B cell (primary cell): ENCODE measurements at regions not wholly inside any gene's neighbourhood (a gene's known extent, or its start where the extent isn't known, plus 50 kb on each side); places are given as distances from the start of the nearest gene placed in this dataset.

Source experiments
- EZH2 ChIP-seq: IDR thresholded peaks from 2 replicates; pipeline ENCODE4 v1.6.1; 2012; ENCODE audit warnings: borderline replicate concordance, low read depth, mild to moderate bottlenecking, moderate library complexity, low read length; ENCODE audit not compliant: insufficient read depth, poor library complexity, severe bottlenecking
- TF ChIP-seq, protein P1 (sequence below): fragments of 200-600 bp; IDR thresholded peaks from one replicate; pipeline ENCODE4 v1.8.0; 2022; ENCODE audit warnings: antibody characterized with exemption, mild to moderate bottlenecking

DNA sequence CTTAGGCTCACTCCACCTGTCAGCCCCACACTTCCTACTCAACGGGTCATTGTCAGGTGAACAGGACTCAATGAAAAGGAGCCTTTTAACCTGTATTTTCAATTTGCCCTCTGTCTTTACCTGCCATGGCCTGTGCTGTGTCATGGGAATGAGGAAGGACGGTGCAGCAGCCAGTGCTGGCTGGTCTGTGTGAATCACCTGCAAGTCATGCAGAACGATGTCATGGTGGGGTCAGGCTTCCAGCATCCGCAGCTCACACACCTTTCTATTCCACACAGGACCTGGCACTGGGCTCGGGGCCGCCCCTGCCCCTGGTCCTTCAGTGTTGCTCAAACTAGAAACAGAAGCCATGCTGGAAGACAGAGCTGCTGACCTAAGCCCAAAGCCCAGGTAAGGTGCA, 188.7 kb upstream of the GMDS start:
- TF ChIP-seq, protein P1, sequence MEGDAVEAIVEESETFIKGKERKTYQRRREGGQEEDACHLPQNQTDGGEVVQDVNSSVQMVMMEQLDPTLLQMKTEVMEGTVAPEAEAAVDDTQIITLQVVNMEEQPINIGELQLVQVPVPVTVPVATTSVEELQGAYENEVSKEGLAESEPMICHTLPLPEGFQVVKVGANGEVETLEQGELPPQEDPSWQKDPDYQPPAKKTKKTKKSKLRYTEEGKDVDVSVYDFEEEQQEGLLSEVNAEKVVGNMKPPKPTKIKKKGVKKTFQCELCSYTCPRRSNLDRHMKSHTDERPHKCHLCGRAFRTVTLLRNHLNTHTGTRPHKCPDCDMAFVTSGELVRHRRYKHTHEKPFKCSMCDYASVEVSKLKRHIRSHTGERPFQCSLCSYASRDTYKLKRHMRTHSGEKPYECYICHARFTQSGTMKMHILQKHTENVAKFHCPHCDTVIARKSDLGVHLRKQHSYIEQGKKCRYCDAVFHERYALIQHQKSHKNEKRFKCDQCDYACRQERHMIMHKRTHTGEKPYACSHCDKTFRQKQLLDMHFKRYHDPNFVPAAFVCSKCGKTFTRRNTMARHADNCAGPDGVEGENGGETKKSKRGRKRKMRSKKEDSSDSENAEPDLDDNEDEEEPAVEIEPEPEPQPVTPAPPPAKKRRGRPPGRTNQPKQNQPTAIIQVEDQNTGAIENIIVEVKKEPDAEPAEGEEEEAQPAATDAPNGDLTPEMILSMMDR: no peak
- no peak for TF ChIP-seq EZH2
